Upper lobe of right lung (tissue), 1 donor: ENCODE measurements at regions not wholly inside any gene's neighbourhood (a gene's known extent, or its start where the extent isn't known, plus 50 kb on each side); places are given as distances from the start of the nearest gene placed in this dataset.
A peak's percentile ranks its signal among the peaks of the same experiment; 100 is the strongest.

Experiments
- ATAC-seq: fragments of 200-7000 bp; cut with Tn5 transposase; one replicate; pipeline ENCODE4 v1.9.1; 2020; ENCODE audit warnings: mild to moderate bottlenecking, moderate library complexity
- DNase-seq: peaks from one replicate; pipeline ENCODE4 v3.0.0-alpha.2; 2020
- H3K27ac ChIP-seq: fragments of 200-600 bp; one replicate; pipeline ENCODE4 v1.8.0; 2022
- H3K27me3 ChIP-seq: fragments of 200-600 bp; one replicate; pipeline ENCODE4 v1.8.0; 2022; ENCODE audit warnings: mild to moderate bottlenecking
- H3K36me3 ChIP-seq: fragments of 200-600 bp; one replicate; pipeline ENCODE4 v1.8.0; 2022
- H3K4me1 ChIP-seq: fragments of 200-600 bp; one replicate; pipeline ENCODE4 v1.8.0; 2022
- H3K4me3 ChIP-seq: fragments of 200-600 bp; one replicate; pipeline ENCODE4 v1.8.0; 2022; ENCODE audit warnings: mild to moderate bottlenecking
- H3K9me3 ChIP-seq: fragments of 200-600 bp; one replicate; pipeline ENCODE4 v1.8.0; 2022
- CTCF ChIP-seq: fragments of 200-600 bp; IDR thresholded peaks from one replicate; pipeline ENCODE4 v1.8.0; 2022; ENCODE audit warnings: antibody characterized with exemption
- intact Hi-C: fragments of 100-400 bp; cut with DNase I; formaldehyde crosslinking; loops from one replicate; pipeline ENCODE4 v1.11.0; 2022
- donor health status: DM: no; HTN: yes; CAD: no; lungs with severe emphysema.

DNA sequence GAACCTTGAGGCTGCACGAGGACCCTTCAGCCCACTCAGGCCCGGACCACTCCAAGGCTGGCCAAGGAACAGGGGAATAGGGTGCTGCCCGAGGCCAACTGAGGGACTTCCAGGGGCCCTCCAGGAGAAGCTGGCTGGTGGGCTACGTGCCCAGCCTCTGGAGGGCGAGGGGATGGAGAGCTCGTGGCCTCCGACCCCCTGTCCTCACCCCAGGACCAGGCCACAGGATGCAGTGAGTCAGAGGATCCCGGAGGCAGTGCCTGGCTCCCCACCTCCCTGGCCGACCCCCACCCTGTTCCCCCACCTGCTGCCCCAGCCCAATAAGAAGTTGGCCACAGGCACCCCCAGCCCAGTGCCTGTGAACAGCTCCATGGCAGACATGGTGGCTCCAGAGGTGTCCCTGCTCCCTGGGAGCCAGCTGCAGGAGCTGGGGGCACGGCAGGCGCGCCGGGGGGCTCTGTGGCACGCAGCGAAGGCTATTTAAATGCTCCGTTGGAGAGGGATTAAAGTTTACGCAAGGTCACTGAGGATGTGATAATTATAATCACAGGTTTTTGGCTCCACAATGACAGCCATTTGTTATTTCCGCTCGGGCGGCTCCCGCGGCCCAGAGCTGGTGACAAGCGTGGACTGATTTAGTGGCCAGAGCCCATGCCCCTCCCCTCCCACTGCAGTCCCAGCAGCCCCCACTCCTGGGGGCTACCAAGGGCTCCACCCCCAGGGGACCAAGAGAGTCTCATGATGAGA, 95.7 kb upstream of the NKX1-1 start:
- Histone ChIP-seq H3K9me3 (no peaks in the 10 kb centered on the region), H3K36me3 (no peaks in the 10 kb centered on the region), H3K27me3 (no peaks in the 10 kb centered on the region), H3K4me3 (no peak overlapping the region), H3K27ac (no peak overlapping the region), H3K4me1 (no peaks in the 10 kb centered on the region)
- ATAC-seq (no peak), DNase-seq (peak; percentile 53)
- intact Hi-C loops: no loop called here
- TF ChIP-seq CTCF: no peak

GRCh38 chr4:1500966-1501753, 94.9 kb upstream of the NKX1-1 start:
- intact Hi-C loops: no loop called here
- Histone ChIP-seq H3K9me3 (no peaks in the 10 kb centered on the region), H3K27ac (no peak overlapping the region), H3K27me3 (no peaks in the 10 kb centered on the region), H3K4me1 (no peaks in the 10 kb centered on the region), H3K4me3 (no peak overlapping the region), H3K36me3 (no peaks in the 10 kb centered on the region)
- peak; percentile 48 for DNase-seq
- no peak for ATAC-seq
- no peak for TF ChIP-seq CTCF

- H3K4me3 ChIP-seq: no peak overlapping the region
- H3K9me3 ChIP-seq: no peaks in the 10 kb centered on the region
- ATAC-seq: no peak
- peak; percentile 61 for DNase-seq
- H3K27me3 ChIP-seq: peaks cover 3% of the 10 kb centered on the region
- H3K36me3 ChIP-seq: no peaks in the 10 kb centered on the region
- intact Hi-C loops: no loop called here
- H3K4me1 ChIP-seq: no peaks in the 10 kb centered on the region
- no peak overlapping the region for H3K27ac ChIP-seq
- TF ChIP-seq CTCF: no peak
Measured at GRCh38 chr4:1500231-1500965, 94.2 kb upstream of the NKX1-1 start.

DNA sequence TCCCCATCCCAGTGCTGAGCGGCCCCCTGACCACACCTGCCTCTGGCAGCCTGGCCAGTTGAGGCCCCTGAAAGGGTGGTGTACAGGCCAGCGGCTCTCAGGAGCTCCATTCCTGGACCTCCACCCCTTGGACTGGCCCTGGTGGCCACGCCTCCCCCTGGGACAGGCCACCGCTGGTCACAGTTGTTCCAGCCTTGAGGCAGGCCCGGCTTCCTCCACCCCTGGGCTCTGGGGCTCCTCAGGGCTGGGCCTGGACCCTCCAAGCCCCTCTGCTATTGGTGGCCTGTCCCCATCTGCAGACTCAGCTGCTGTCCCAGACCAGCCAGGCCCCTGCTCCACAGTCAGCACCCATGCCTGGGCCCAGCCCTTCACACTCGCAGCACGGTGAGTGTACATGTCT, 93.2 kb upstream of the NKX1-1 start:
- H3K27ac ChIP-seq: no peak overlapping the region
- DNase-seq (peak; percentile 53), ATAC-seq (no peak)
- no peaks in the 10 kb centered on the region for H3K4me1 ChIP-seq
- intact Hi-C loops: no loop called here
- H3K4me3 ChIP-seq: no peak overlapping the region
- peaks cover 10% of the 10 kb centered on the region for H3K27me3 ChIP-seq
- no peaks in the 10 kb centered on the region for H3K36me3 ChIP-seq
- no peak for TF ChIP-seq CTCF
- H3K9me3 ChIP-seq: no peaks in the 10 kb centered on the region

- intact Hi-C loops: no loop called here
- peak; percentile 23 for DNase-seq
- no peak for TF ChIP-seq CTCF
- H3K4me3 ChIP-seq: no peak overlapping the region
- H3K4me1 ChIP-seq: no peaks in the 10 kb centered on the region
- no peaks in the 10 kb centered on the region for H3K9me3 ChIP-seq
- H3K36me3 ChIP-seq: no peaks in the 10 kb centered on the region
- no peak overlapping the region for H3K27ac ChIP-seq
- ATAC-seq: no peak
- peaks cover 25% of the 10 kb centered on the region for H3K27me3 ChIP-seq
Measured at GRCh38 chr4:1497189-1497801, 91.1 kb upstream of the NKX1-1 start.
